ENCODE measurements at regions not wholly inside any gene's neighbourhood (a gene's known extent, or its start where the extent isn't known, plus 50 kb on each side); places are given as distances from the start of the nearest gene placed in this dataset.

GRCh38 chr22:48666620-48667019 is 1161.1 kb downstream of the BRD1 start:
- TF ChIP-seq CTCF (IDR thresholded peaks at IDR 0.05; ENCODE audit: insufficient read depth, low read length, poor library complexity, severe bottlenecking) (no peak), EZH2phosphoT487 (conservative IDR thresholded peaks at IDR 0.05; ENCODE audit: low read length) (no peak)
